K562 (cell line): ENCODE measurements at regions not wholly inside any gene's neighbourhood (a gene's known extent, or its start where the extent isn't known, plus 50 kb on each side); places are given as distances from the start of the nearest gene placed in this dataset.
A peak's percentile ranks its signal among the peaks of the same experiment; 100 is the strongest.

Source experiments
- CBX5 ChIP-seq: IDR thresholded peaks from 2 replicates; pipeline ENCODE4 v1.6.1; 2014; ENCODE audit warnings: low read depth, borderline replicate concordance
- COPS2 ChIP-seq: fragments of 450-650 bp; conservative IDR thresholded peaks from 2 replicates; pipeline ENCODE4 v1.6.1; 2016; ENCODE audit warnings: mild to moderate bottlenecking, moderate library complexity
- CXXC5 ChIP-seq: fragments of 250-450 bp; sonication (Bioruptor Pico); IDR thresholded peaks from 2 replicates; pipeline ENCODE4 v1.8.0; 2022; ENCODE audit warnings: inconsistent platforms, mild to moderate bottlenecking, moderate library complexity
- DDX20 ChIP-seq: fragments of 450-650 bp; IDR thresholded peaks from 2 replicates; pipeline ENCODE4 v1.6.1; 2016; ENCODE audit warnings: missing genetic modification characterization, low read depth, mild to moderate bottlenecking, missing compliant biosample characterization, moderate library complexity
- FOXA3 ChIP-seq, 2 experiments: fragments of 450-650 bp in 1 of 2; sonication (generic) in 1 of 2; formaldehyde crosslinking; IDR thresholded peaks in 1 of 2; conservative IDR thresholded peaks in 1 of 2; 2 replicates each; pipeline versions ENCODE4 v1.4.0 to v1.8.0; 2020 to 2022; ENCODE audit warnings: mild to moderate bottlenecking in 2 of 2, missing genetic modification reagents in 1 of 2
- KLF6 ChIP-seq: fragments of 250-450 bp; sonication (Bioruptor Pico); IDR thresholded peaks from 2 replicates; pipeline ENCODE4 v1.4.0; 2020; ENCODE audit warnings: mild to moderate bottlenecking, moderate library complexity, borderline replicate concordance
- MTA3 ChIP-seq: fragments of 450-650 bp; formaldehyde crosslinking; IDR thresholded peaks from 2 replicates; pipeline ENCODE4 v1.6.1; 2017; ENCODE audit warnings: mild to moderate bottlenecking, borderline replicate concordance
- MYC ChIP-seq, 2 experiments: fragments of 250-450 bp in 1 of 2; sonication (Bioruptor Pico) in 1 of 2; IDR thresholded peaks; 2 replicates each; pipeline versions ENCODE4 v1.5.1 to v1.6.1; 2012 to 2021; ENCODE audit warnings: low read depth in 2 of 2, borderline replicate concordance in 1 of 2, improper control_type of control experiment in 1 of 2, low read length in 1 of 2, mild to moderate bottlenecking in 1 of 2, moderate library complexity in 1 of 2
- NFE2L1 ChIP-seq: fragments of 450-650 bp; IDR thresholded peaks from 2 replicates; pipeline ENCODE4 v1.6.1; 2016; ENCODE audit warnings: missing genetic modification characterization, low read depth, mild to moderate bottlenecking, missing compliant biosample characterization, moderate library complexity, borderline replicate concordance
- PHTF2 ChIP-seq: fragments of 250-450 bp; sonication (Bioruptor Pico); IDR thresholded peaks from 2 replicates; pipeline ENCODE4 v1.5.0; 2021; ENCODE audit warnings: mild to moderate bottlenecking
- PML ChIP-seq: IDR thresholded peaks from 2 replicates; pipeline ENCODE4 v1.6.1; 2012; ENCODE audit warnings: low read length, inconsistent platforms
- POLR2B ChIP-seq: fragments of 450-650 bp; IDR thresholded peaks from 2 replicates; pipeline ENCODE4 v1.6.1; 2018; ENCODE audit warnings: low read depth; ENCODE audit not compliant: partially characterized antibody
- PPARD ChIP-seq: fragments of 250-450 bp; sonication (Bioruptor Pico); IDR thresholded peaks from 2 replicates; pipeline ENCODE4 v1.8.0; 2022; ENCODE audit warnings: inconsistent platforms, mild to moderate bottlenecking, moderate library complexity
- SMARCB1 ChIP-seq: IDR thresholded peaks from 2 replicates; pipeline ENCODE4 v1.6.1; 2011; ENCODE audit warnings: improper control_type of control experiment, low read depth; ENCODE audit not compliant: insufficient read length
- SRSF9 ChIP-seq: fragments of 200-400 bp; formaldehyde crosslinking; IDR thresholded peaks from 2 replicates; pipeline ENCODE4 v1.6.1; 2017; ENCODE audit warnings: low read depth, low read length, borderline replicate concordance
- XRCC4 ChIP-seq: IDR thresholded peaks from one replicate; pipeline ENCODE4 v1.6.1; 2011; ENCODE audit not compliant: insufficient read depth, insufficient read length; ENCODE audit errors: extremely low read depth
- ZNF121 ChIP-seq: sonication (generic); formaldehyde crosslinking; conservative IDR thresholded peaks from 2 replicates; pipeline ENCODE4 v1.8.0; 2022; ENCODE audit warnings: missing genetic modification reagents
- ZNF175 ChIP-seq: fragments of 200-800 bp; sonication (Bioruptor generic); IDR thresholded peaks from 2 replicates; pipeline ENCODE4 v1.6.1; 2016; ENCODE audit warnings: low read depth, mild to moderate bottlenecking, missing genetic modification characterization, missing compliant biosample characterization
- ZNF197 ChIP-seq: fragments of 200-800 bp; sonication (Bioruptor generic); IDR thresholded peaks from 2 replicates; pipeline ENCODE4 v1.6.1; 2016; ENCODE audit warnings: low read depth, missing genetic modification characterization, missing compliant biosample characterization
- ZNF239 ChIP-seq: fragments of 250-450 bp; sonication (Bioruptor Pico); IDR thresholded peaks from 2 replicates; pipeline ENCODE4 v1.4.0; 2020; ENCODE audit warnings: mild to moderate bottlenecking
- ZNF316 ChIP-seq: fragments of 450-650 bp; IDR thresholded peaks from 2 replicates; pipeline ENCODE4 v1.6.1; 2016
- ZNF445 ChIP-seq: fragments of 250-450 bp; sonication (Bioruptor Pico); IDR thresholded peaks from 2 replicates; pipeline ENCODE4 v1.4.0; 2020; ENCODE audit warnings: low read depth, mild to moderate bottlenecking, moderate library complexity
- ZNF766 ChIP-seq: fragments of 200-800 bp; sonication (Bioruptor generic); conservative IDR thresholded peaks from 2 replicates; pipeline ENCODE4 v1.6.1; 2016; ENCODE audit warnings: missing genetic modification characterization, missing compliant biosample characterization
- TF ChIP-seq, protein P1 (sequence below): fragments of 200-800 bp; sonication (Bioruptor generic); IDR thresholded peaks from 2 replicates; pipeline ENCODE4 v1.6.1; 2017; ENCODE audit warnings: missing genetic modification characterization, missing compliant biosample characterization
- TF ChIP-seq, protein P2 (sequence below): sonication (generic); formaldehyde crosslinking; IDR thresholded peaks from 2 replicates; pipeline ENCODE4 v1.8.1; 2022; ENCODE audit warnings: missing genetic modification reagents

DNA sequence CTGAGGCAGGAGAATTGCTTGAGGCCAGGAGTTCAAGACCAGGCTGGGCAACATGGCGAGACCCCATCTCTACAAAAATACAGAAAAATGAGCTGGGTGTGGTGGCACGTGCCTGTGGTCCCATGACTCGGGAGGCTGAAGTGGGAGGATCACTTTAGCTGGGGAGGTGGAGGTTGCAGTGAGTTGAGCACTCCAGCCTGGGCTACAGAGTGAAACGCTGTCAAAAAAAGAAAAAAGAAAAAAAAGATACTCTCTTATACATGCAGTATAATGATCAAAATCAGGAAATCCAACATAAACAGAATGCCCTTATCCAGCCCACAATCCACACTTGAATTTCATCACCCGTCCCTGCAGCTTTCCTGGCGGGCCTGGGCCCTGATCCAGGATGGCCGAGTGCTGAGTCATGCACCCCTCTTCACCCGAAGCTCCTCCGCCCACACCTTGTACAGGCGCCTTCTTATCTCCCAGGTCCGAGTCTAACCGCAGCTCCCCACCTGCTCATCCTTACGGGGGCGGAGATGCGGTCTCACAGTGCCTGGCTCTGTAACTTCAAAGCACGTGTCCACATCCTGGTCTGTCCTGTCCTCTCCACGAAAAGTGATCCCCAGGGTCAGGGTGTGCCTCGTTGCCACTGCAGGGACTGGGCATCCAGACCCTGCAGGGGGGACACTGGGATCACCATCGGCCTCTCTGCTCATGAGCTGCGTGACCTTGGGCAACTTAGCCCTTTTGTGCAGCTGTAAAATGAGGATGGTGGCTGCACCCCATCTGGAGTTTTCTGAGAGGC is 120.2 kb upstream of the SLC45A1 start (continued):
- TF ChIP-seq ZNF175 (peak; percentile 95; the same call in 1 of the 2 replicates), ZNF766 (CRISPR knock-in tag) (peak; percentile 89), KLF6 (CRISPR knock-in tag) (peak; percentile 30; the same call in 1 of the 2 replicates), ZNF239 (no peak; the same call in 1 of the 2 replicates), XRCC4 (no peak), NFE2L1 (tag) (peak; percentile 94), MYC (IDR thresholded peaks at IDR 0.05; ENCODE audit: low read depth, low read length) (peak; percentile 97), MYC (CRISPR knock-in tag; IDR thresholded peaks at IDR 0.05; ENCODE audit: borderline replicate concordance, low read depth) (no peak; the same call in 1 of the 2 replicates), COPS2 (no peak), ZNF445 (CRISPR knock-in tag) (no peak), FOXA3 (CRISPR knock-in tag; conservative IDR thresholded peaks at IDR 0.05 in 1 of 2, IDR thresholded peaks at IDR 0.05 in 1 of 2) (peak in 1 of 2 experiments; percentile 59; a peak in 1 of 4 replicates), SMARCB1 (peak; percentile 25), PML (peak; percentile 94), ZNF121 (CRISPR knock-in tag) (peak; percentile 70), DDX20 (tag) (no peak), CBX5 (0 out of 2 replicates have a peak, but pooled peaks have one; percentile 47), PHTF2 (CRISPR knock-in tag) (no peak), MTA3 (peak; percentile 96), CXXC5 (CRISPR knock-in tag) (peak; percentile 100), SRSF9 (no peak), PPARD (no peak), POLR2B (no peak), ZNF316 (peak; percentile 98), ZNF197 (peak; percentile 72; the same call in 1 of the 2 replicates)
- TF ChIP-seq, protein P1, sequence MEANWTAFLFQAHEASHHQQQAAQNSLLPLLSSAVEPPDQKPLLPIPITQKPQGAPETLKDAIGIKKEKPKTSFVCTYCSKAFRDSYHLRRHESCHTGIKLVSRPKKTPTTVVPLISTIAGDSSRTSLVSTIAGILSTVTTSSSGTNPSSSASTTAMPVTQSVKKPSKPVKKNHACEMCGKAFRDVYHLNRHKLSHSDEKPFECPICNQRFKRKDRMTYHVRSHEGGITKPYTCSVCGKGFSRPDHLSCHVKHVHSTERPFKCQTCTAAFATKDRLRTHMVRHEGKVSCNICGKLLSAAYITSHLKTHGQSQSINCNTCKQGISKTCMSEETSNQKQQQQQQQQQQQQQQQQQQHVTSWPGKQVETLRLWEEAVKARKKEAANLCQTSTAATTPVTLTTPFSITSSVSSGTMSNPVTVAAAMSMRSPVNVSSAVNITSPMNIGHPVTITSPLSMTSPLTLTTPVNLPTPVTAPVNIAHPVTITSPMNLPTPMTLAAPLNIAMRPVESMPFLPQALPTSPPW (CRISPR knock-in tag) = peak; percentile 80
- TF ChIP-seq, protein P2, sequence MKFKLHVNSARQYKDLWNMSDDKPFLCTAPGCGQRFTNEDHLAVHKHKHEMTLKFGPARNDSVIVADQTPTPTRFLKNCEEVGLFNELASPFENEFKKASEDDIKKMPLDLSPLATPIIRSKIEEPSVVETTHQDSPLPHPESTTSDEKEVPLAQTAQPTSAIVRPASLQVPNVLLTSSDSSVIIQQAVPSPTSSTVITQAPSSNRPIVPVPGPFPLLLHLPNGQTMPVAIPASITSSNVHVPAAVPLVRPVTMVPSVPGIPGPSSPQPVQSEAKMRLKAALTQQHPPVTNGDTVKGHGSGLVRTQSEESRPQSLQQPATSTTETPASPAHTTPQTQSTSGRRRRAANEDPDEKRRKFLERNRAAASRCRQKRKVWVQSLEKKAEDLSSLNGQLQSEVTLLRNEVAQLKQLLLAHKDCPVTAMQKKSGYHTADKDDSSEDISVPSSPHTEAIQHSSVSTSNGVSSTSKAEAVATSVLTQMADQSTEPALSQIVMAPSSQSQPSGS = no peak
